K562 (cell line): ENCODE measurements at regions not wholly inside any gene's neighbourhood (a gene's known extent, or its start where the extent isn't known, plus 50 kb on each side); places are given as distances from the start of the nearest gene placed in this dataset.

Experiments used
- ATAC-seq: fragments of 200-7000 bp; cut with Tn5 transposase; 3 replicates; pipeline ENCODE4 v1.9.1; 2020; ENCODE audit warnings: moderate library complexity
- BruUV-seq: library from RNA; stranded (reverse); fragments of 400-500 nt; replicated peaks from 2 replicates; lab custom pipeline; 2021; lab: Mats Ljungman, UMichigan
- CTCF ChIA-PET: fragments of 300-600 bp; formaldehyde crosslinking; extraction: SDS; loops from one replicate; lab custom pipeline; 2021; ENCODE audit warnings: low intra/inter-chr PET ratio; lab: Yijun Ruan, JAX
- POLR2A ChIA-PET: fragments of 300-600, 350-650 bp; sonication (Branson Sonifier 250); formaldehyde crosslinking; extraction: SDS; loops from one replicate; lab custom pipeline; 2021; ENCODE audit warnings: antibody characterized with exemption, inconsistent platforms; lab: Yijun Ruan, JAX
- DNase-seq, 4 experiments: peaks; one replicate each; pipeline versions ENCODE4 v3.0.0 to v3.0.0-alpha.2; 2011 to 2018; ENCODE audit warnings: low spot score in 3 of 4, mixed read lengths in 3 of 4; ENCODE audit errors: extremely low read depth in 1 of 4
- FAIRE-seq: peaks from 2 replicates; lab custom pipeline; 2011; peaks lifted over from hg19 to GRCh38; lab: Jason Lieb, UNC
- H2AFZ ChIP-seq: 2 replicates; pipeline ENCODE4 v1.6.0; 2011; ENCODE audit warnings: low read depth, low read length, control low read depth, inconsistent platforms
- H3K27ac ChIP-seq: fragments of 200-600 bp; 3 replicates; pipeline ENCODE4 v1.8.0; 2011; ENCODE audit warnings: low read depth, mild to moderate bottlenecking, control low read depth, inconsistent platforms, low read length, moderate library complexity, mixed read lengths; ENCODE audit errors: extremely low read depth
- H3K27me3 ChIP-seq, 2 experiments: fragments of 300-600 bp in 1 of 2; 2 replicates in 1 of 2; 3 replicates in 1 of 2; pipeline versions ENCODE4 v1.6.0 to v1.8.0; 2011; ENCODE audit warnings: inconsistent platforms in 2 of 2, low read length in 2 of 2, mild to moderate bottlenecking in 1 of 2, mixed read lengths in 1 of 2, moderate library complexity in 1 of 2; ENCODE audit not compliant: control insufficient read depth in 2 of 2, insufficient read depth in 2 of 2
- H3K36me3 ChIP-seq: fragments of 300-600 bp; 3 replicates; pipeline ENCODE4 v1.8.0; 2011; ENCODE audit warnings: mild to moderate bottlenecking, low read length, inconsistent platforms; ENCODE audit not compliant: control insufficient read depth, insufficient read depth
- H3K4me1 ChIP-seq, 2 experiments: fragments of 200-600 bp in 1 of 2; replicated peaks in 1 of 2; 2 replicates in 1 of 2; 3 replicates in 1 of 2; pipeline versions ENCODE4 v1.5.1 to v1.8.0; 2011; ENCODE audit warnings: inconsistent platforms in 2 of 2, low read length in 2 of 2, mild to moderate bottlenecking in 1 of 2, mixed read lengths in 1 of 2, moderate library complexity in 1 of 2; ENCODE audit not compliant: control insufficient read depth in 2 of 2, insufficient read depth in 2 of 2
- H3K4me2 ChIP-seq: 2 replicates; pipeline ENCODE4 v1.6.1; 2011; ENCODE audit warnings: low read length, control low read depth, inconsistent platforms, mixed read lengths; ENCODE audit not compliant: insufficient read depth
- H3K4me3 ChIP-seq: fragments of 200-600 bp; sonication (generic), shearing (Covaris generic); 2 replicates; pipeline ENCODE4 v1.5.1; 2016; ENCODE audit warnings: control low read depth, inconsistent platforms
- H3K79me2 ChIP-seq: fragments of 200-600 bp; 3 replicates; pipeline ENCODE4 v1.8.0; 2011; ENCODE audit warnings: low read length, inconsistent platforms; ENCODE audit not compliant: control insufficient read depth, insufficient read depth
- H3K9ac ChIP-seq, 2 experiments: 2 replicates each; pipeline versions ENCODE4 v1.6.0 to v1.6.1; 2011; ENCODE audit warnings: low read depth in 2 of 2, low read length in 2 of 2, control low read depth in 1 of 2, inconsistent platforms in 1 of 2, mild to moderate bottlenecking in 1 of 2, mixed read lengths in 1 of 2; ENCODE audit not compliant: insufficient read depth in 1 of 2
- H3K9me1 ChIP-seq: one replicate; pipeline ENCODE4 v1.6.0; 2011; ENCODE audit warnings: inconsistent platforms, mild to moderate bottlenecking, low read length, moderate library complexity; ENCODE audit not compliant: control insufficient read depth, insufficient read depth
- H3K9me3 ChIP-seq: replicated peaks from 2 replicates; pipeline ENCODE4 v1.5.1; 2011; ENCODE audit warnings: low read depth, low read length, inconsistent platforms; ENCODE audit not compliant: control insufficient read depth, insufficient read depth
- H4K20me1 ChIP-seq: replicated peaks from 2 replicates; pipeline ENCODE4 v1.6.1; 2011; ENCODE audit warnings: low read length, inconsistent platforms, mixed read lengths; ENCODE audit not compliant: control insufficient read depth, insufficient read depth
- ELF2 ChIP-seq: fragments of 250-450 bp; sonication (Bioruptor Pico); IDR thresholded peaks from 2 replicates; pipeline ENCODE4 v1.5.0; 2021; ENCODE audit warnings: mild to moderate bottlenecking
- EP400 ChIP-seq: fragments of 450-650 bp; IDR thresholded peaks from 2 replicates; pipeline ENCODE4 v1.6.1; 2017; ENCODE audit warnings: antibody characterized with exemption, mild to moderate bottlenecking, moderate library complexity
- JUNB ChIP-seq: fragments of 450-650 bp; formaldehyde crosslinking; conservative IDR thresholded peaks from 2 replicates; pipeline ENCODE4 v1.4.0; 2020; ENCODE audit warnings: mild to moderate bottlenecking
- KLF6 ChIP-seq: fragments of 250-450 bp; sonication (Bioruptor Pico); IDR thresholded peaks from 2 replicates; pipeline ENCODE4 v1.4.0; 2020; ENCODE audit warnings: mild to moderate bottlenecking, moderate library complexity, borderline replicate concordance
- PHTF2 ChIP-seq: fragments of 250-450 bp; sonication (Bioruptor Pico); IDR thresholded peaks from 2 replicates; pipeline ENCODE4 v1.5.0; 2021; ENCODE audit warnings: mild to moderate bottlenecking
- RUNX1 ChIP-seq: sonication (generic); IDR thresholded peaks from 2 replicates; pipeline ENCODE4 v1.6.1; 2016; ENCODE audit warnings: antibody characterized with exemption, low read depth
- SIN3B ChIP-seq: fragments of 450-650 bp; IDR thresholded peaks from 2 replicates; pipeline ENCODE4 v1.6.1; 2017; ENCODE audit warnings: low read depth, mild to moderate bottlenecking, moderate library complexity
- WHSC1 ChIP-seq: IDR thresholded peaks from one replicate; pipeline ENCODE4 v1.6.1; 2012; ENCODE audit warnings: low read length, control low read depth, inconsistent platforms
- YBX1 ChIP-seq: fragments of 450-650 bp; IDR thresholded peaks from 2 replicates; pipeline ENCODE4 v1.7.1; 2016; ENCODE audit warnings: mild to moderate bottlenecking
- ZNF143 ChIP-seq: sonication (generic); formaldehyde crosslinking; IDR thresholded peaks from 2 replicates; pipeline ENCODE4 v1.9.0; 2022; ENCODE audit warnings: mild to moderate bottlenecking, missing genetic modification reagents
- WGBS: fragments of 100-300 bp; shearing (Covaris generic); methylation state at CpG from one replicate; pipeline ENCODE4 v1.1.6; 2016; ENCODE audit warnings: low coverage, mixed read lengths; ENCODE audit not compliant: insufficient coverage; ENCODE audit errors: missing lambda C conversion rate; 5-methylcytosine and 5-hydroxymethylcytosine counted together
- in situ Hi-C: fragments of 300-500 bp; cut with MboI; formaldehyde crosslinking; loops from 4 replicates; pipeline ENCODE4 v1.15.0; 2018; ENCODE audit warnings: inconsistent platforms, mixed read lengths
- intact Hi-C: fragments of 100-400 bp; cut with micrococcal nuclease; formaldehyde crosslinking; loops from 2 replicates; pipeline ENCODE4 v1.14.2; 2022
- TF ChIP-seq, protein P1 (sequence below): fragments of 150-350 bp; conservative IDR thresholded peaks from 2 replicates; pipeline ENCODE4 v1.6.1; 2014; ENCODE audit warnings: low read length
- TF ChIP-seq, protein P2 (sequence below): fragments of 450-650 bp; formaldehyde crosslinking; IDR thresholded peaks from 2 replicates; pipeline ENCODE4 v1.4.0; 2022; ENCODE audit warnings: missing genetic modification characterization

DNA sequence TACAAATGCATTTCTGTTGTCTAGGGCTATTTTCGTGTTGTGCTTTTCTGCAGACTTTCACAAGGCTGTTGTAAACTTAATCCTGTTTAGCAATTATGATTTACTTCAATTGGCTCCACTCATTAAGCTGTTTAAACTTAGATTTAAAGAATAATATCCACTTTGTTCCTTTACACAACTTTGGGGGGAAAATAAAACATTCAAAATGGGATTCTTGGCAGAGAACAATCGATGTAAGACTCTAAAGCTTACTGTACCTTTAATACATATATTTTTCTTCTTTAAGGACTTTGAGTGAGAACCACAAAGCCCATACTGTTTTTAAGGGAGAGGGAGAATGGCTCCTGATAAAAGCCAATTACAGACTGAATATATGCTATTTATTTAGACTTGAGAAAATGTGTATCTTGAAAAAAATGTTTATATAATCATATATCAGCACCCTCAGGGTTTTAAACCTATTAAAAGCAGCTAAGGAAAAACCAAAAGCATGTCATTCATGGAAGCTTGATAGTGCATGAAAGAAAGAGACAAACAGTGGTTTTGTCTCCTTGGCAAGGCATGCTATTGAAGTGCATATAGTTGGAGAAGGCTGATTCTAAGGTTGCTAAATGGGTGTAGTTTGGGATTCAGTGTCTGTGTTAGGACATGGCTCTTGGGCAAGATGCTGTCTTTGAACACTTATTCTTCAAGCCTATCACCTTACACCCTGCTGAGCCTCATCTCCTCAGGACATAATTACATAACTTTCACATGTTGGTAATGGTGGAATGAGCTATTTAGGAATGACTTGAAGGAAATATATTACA, 293.4 kb upstream of the TBC1D5 start:
- CTCF ChIA-PET = no interaction called here
- no peak overlapping the region for H3K4me2 ChIP-seq
- no peak for DNase-seq
- no peak overlapping the region for H3K9ac ChIP-seq
- no peak overlapping the region for H2AFZ ChIP-seq
- H3K79me2 ChIP-seq = no peaks in the 10 kb centered on the region
- no peaks in the 10 kb centered on the region for H3K36me3 ChIP-seq
- 0% methylated on average over 2 of the region's 2 CpGs for WGBS
- TF ChIP-seq KLF6 (no peak), JUNB (CRISPR knock-in tag) (no peak), ZNF143 (CRISPR knock-in tag) (no peak), PHTF2 (CRISPR knock-in tag) (no peak), SIN3B (no peak), YBX1 (no peak), ELF2 (CRISPR knock-in tag) (no peak), RUNX1 (no peak), WHSC1 (no peak), EP400 (no peak)
- TF ChIP-seq, protein P1, sequence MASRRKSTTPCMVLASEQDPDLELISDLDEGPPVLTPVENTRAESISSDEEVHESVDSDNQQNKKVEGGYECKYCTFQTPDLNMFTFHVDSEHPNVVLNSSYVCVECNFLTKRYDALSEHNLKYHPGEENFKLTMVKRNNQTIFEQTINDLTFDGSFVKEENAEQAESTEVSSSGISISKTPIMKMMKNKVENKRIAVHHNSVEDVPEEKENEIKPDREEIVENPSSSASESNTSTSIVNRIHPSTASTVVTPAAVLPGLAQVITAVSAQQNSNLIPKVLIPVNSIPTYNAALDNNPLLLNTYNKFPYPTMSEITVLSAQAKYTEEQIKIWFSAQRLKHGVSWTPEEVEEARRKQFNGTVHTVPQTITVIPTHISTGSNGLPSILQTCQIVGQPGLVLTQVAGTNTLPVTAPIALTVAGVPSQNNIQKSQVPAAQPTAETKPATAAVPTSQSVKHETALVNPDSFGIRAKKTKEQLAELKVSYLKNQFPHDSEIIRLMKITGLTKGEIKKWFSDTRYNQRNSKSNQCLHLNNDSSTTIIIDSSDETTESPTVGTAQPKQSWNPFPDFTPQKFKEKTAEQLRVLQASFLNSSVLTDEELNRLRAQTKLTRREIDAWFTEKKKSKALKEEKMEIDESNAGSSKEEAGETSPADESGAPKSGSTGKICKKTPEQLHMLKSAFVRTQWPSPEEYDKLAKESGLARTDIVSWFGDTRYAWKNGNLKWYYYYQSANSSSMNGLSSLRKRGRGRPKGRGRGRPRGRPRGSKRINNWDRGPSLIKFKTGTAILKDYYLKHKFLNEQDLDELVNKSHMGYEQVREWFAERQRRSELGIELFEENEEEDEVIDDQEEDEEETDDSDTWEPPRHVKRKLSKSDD = no peak
- TF ChIP-seq, protein P2, sequence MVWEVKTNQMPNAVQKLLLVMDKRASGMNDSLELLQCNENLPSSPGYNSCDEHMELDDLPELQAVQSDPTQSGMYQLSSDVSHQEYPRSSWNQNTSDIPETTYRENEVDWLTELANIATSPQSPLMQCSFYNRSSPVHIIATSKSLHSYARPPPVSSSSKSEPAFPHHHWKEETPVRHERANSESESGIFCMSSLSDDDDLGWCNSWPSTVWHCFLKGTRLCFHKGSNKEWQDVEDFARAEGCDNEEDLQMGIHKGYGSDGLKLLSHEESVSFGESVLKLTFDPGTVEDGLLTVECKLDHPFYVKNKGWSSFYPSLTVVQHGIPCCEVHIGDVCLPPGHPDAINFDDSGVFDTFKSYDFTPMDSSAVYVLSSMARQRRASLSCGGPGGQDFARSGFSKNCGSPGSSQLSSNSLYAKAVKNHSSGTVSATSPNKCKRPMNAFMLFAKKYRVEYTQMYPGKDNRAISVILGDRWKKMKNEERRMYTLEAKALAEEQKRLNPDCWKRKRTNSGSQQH (CRISPR knock-in tag) = no peak
- TF ChIP-seq, all 486 proteins: peak for 0
- H3K27me3 ChIP-seq = no peaks in the 10 kb centered on the region
- H3K4me3 ChIP-seq = no peak overlapping the region
- BruUV-seq = no TSS peak
- POLR2A ChIA-PET = no interaction called here
- H3K27ac ChIP-seq = no peak overlapping the region
- intact Hi-C loops (no loop called here), in situ Hi-C loops (no loop called here)
- ATAC-seq = no peak
- FAIRE-seq = no peak
- no peaks in the 10 kb centered on the region for H3K9me3 ChIP-seq
- no peaks in the 10 kb centered on the region for H4K20me1 ChIP-seq
- H3K4me1 ChIP-seq = no peaks in the 10 kb centered on the region
- no peaks in the 10 kb centered on the region for H3K9me1 ChIP-seq
